ENCODE measurements at regions not wholly inside any gene's neighbourhood (a gene's known extent, or its start where the extent isn't known, plus 50 kb on each side); places are given as distances from the start of the nearest gene placed in this dataset.

- no peak for TF ChIP-seq CTCF (IDR thresholded peaks at IDR 0.05 in 4 of 5, conservative IDR thresholded peaks at IDR 0.05 in 1 of 5)
- no peak for TF ChIP-seq POLR2A (IDR thresholded peaks at IDR 0.05)
These were observed 152.7 kb upstream of the SHH start for GRCh38 chr7:155965010-155965409.

Measured in gastrocnemius medialis (tissue), 4 donors.